OCI-LY3 (cell line): ENCODE measurements at regions not wholly inside any gene's neighbourhood (a gene's known extent, or its start where the extent isn't known, plus 50 kb on each side); places are given as distances from the start of the nearest gene placed in this dataset.

Source experiments
- EZH2phosphoT487 ChIP-seq: fragments of 200-600 bp; shearing (Covaris generic); IDR thresholded peaks from 2 replicates; pipeline ENCODE4 v1.6.1; 2018; ENCODE audit warnings: antibody characterized with exemption, mixed run types, low read depth
- TF ChIP-seq, protein P1 (sequence below): fragments of 200-600, 300-600 bp; sonication (generic); IDR thresholded peaks from 2 replicates; pipeline ENCODE4 v1.5.1; 2014; ENCODE audit warnings: antibody characterized with exemption, low read length, low read depth

DNA sequence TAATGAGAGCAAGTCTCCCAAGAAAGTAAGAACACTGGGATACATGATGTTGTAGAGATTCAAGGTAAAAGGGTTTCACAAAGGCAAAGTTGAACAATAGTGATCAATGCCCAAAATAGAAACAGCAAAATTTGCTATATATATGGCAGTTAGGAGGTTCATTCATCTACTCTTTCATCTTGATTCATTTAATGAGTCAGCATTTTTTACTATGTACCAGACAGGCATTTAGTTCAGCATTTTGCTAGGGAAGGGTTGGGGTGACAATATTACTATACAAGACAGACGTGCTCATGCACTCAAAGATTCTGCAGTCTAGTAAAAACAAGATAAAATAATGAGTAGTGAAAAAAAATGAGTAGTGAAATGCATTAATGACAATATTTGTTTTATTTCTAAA lies 264.9 kb upstream of the LMO3 start:
- TF ChIP-seq, protein P1, sequence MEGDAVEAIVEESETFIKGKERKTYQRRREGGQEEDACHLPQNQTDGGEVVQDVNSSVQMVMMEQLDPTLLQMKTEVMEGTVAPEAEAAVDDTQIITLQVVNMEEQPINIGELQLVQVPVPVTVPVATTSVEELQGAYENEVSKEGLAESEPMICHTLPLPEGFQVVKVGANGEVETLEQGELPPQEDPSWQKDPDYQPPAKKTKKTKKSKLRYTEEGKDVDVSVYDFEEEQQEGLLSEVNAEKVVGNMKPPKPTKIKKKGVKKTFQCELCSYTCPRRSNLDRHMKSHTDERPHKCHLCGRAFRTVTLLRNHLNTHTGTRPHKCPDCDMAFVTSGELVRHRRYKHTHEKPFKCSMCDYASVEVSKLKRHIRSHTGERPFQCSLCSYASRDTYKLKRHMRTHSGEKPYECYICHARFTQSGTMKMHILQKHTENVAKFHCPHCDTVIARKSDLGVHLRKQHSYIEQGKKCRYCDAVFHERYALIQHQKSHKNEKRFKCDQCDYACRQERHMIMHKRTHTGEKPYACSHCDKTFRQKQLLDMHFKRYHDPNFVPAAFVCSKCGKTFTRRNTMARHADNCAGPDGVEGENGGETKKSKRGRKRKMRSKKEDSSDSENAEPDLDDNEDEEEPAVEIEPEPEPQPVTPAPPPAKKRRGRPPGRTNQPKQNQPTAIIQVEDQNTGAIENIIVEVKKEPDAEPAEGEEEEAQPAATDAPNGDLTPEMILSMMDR, result no peak
- TF ChIP-seq EZH2phosphoT487, result no peak
